A673 (cell line): ENCODE measurements at regions not wholly inside any gene's neighbourhood (a gene's known extent, or its start where the extent isn't known, plus 50 kb on each side); places are given as distances from the start of the nearest gene placed in this dataset.

Experiments used
- BruUV-seq: library from RNA; stranded (reverse); fragments of 400-500 nt; replicated peaks from 2 replicates; lab custom pipeline; 2021; lab: Mats Ljungman, UMichigan
- CTCF ChIA-PET: fragments of 300-600 bp; sonication (Branson Sonifier 250); formaldehyde crosslinking; loops from one replicate; lab custom pipeline; 2022; ENCODE audit warnings: antibody characterized with exemption; lab: Charles Lee
- POLR2A ChIA-PET: fragments of 300-600 bp; sonication (Branson Sonifier 250); formaldehyde crosslinking; loops from one replicate; lab custom pipeline; 2022; ENCODE audit warnings: antibody characterized with exemption; ENCODE audit not compliant: low non-redundant PET; lab: Charles Lee
- DNase-seq: peaks from one replicate; pipeline ENCODE4 v3.0.0-alpha.2; 2015; ENCODE audit warnings: low spot score
- H3K27ac ChIP-seq: fragments of 200-600 bp; sonication (generic); 2 replicates; pipeline ENCODE4 v1.5.1; 2016; ENCODE audit warnings: mixed run types, low read depth, mild to moderate bottlenecking, mixed read lengths, antibody characterized with exemption, low read length; ENCODE audit not compliant: poor library complexity, severe bottlenecking
- H3K27me3 ChIP-seq: fragments of 200-600 bp; sonication (generic); replicated peaks from 2 replicates; pipeline ENCODE4 v1.6.1; 2017; ENCODE audit warnings: mixed run types, low read depth, mild to moderate bottlenecking, mixed read lengths, antibody characterized with exemption, low read length; ENCODE audit not compliant: insufficient read depth, poor library complexity
- H3K36me3 ChIP-seq: fragments of 200-600 bp; sonication (generic); 2 replicates; pipeline ENCODE4 v1.6.1; 2016; ENCODE audit warnings: mixed run types, mild to moderate bottlenecking, mixed read lengths, antibody characterized with exemption, low read length; ENCODE audit not compliant: insufficient read depth, poor library complexity, severe bottlenecking
- H3K4me1 ChIP-seq: fragments of 200-600 bp; sonication (generic); 2 replicates; pipeline ENCODE4 v1.6.1; 2017; ENCODE audit warnings: mixed run types, mild to moderate bottlenecking, mixed read lengths, antibody characterized with exemption, low read length; ENCODE audit not compliant: insufficient read depth, poor library complexity, severe bottlenecking
- H3K4me3 ChIP-seq: fragments of 200-600 bp; sonication (generic); 2 replicates; pipeline ENCODE4 v1.5.1; 2016; ENCODE audit warnings: low read depth, mixed run types, mild to moderate bottlenecking, mixed read lengths, low read length; ENCODE audit not compliant: poor library complexity, severe bottlenecking
- H3K9me3 ChIP-seq: fragments of 200-600 bp; sonication (generic); 2 replicates; pipeline ENCODE4 v1.6.1; 2016; ENCODE audit warnings: mixed run types, low read depth, mild to moderate bottlenecking, mixed read lengths, antibody characterized with exemption, low read length; ENCODE audit not compliant: poor library complexity, severe bottlenecking
- CTCF ChIP-seq: fragments of 300-800, 200-600 bp; sonication (generic); conservative IDR thresholded peaks from 2 replicates; pipeline ENCODE4 v1.5.1; 2017; ENCODE audit warnings: low read depth, mild to moderate bottlenecking, antibody characterized with exemption, low read length, moderate library complexity, mixed read lengths
- EZH2 ChIP-seq: fragments of 200-600 bp; sonication (generic); IDR thresholded peaks from 2 replicates; pipeline ENCODE4 v1.6.1; 2017; ENCODE audit warnings: borderline replicate concordance, low read depth, mild to moderate bottlenecking, mixed read lengths, antibody characterized with exemption, low read length; ENCODE audit not compliant: poor library complexity, severe bottlenecking
- intact Hi-C: fragments of 100-400 bp; cut with micrococcal nuclease; formaldehyde crosslinking; loops from one replicate; pipeline ENCODE4 v1.10.0; 2022; ENCODE audit not compliant: unreplicated experiment

- H3K4me3 ChIP-seq = no peak overlapping the region
- ChIA-PET POLR2A (no interaction called here), CTCF (no interaction called here)
- H3K27me3 ChIP-seq = peaks cover 15% of the 10 kb centered on the region
- BruUV-seq = no TSS peak
- no peaks in the 10 kb centered on the region for H3K9me3 ChIP-seq
- H3K4me1 ChIP-seq = peaks cover 8% of the 10 kb centered on the region
- intact Hi-C loops = no loop called here
- H3K27ac ChIP-seq = no peak overlapping the region
- TF ChIP-seq CTCF = no peak
- no peak for TF ChIP-seq EZH2
- DNase-seq = no peak
- H3K36me3 ChIP-seq = no peaks in the 10 kb centered on the region
These were observed 95.4 kb downstream of the CAVIN4 start for GRCh38 chr9:100673249-100673648.

GRCh38 chr9:100674419-100675122 lies 96.7 kb downstream of the CAVIN4 start:
- Histone ChIP-seq H3K27ac (no peak overlapping the region), H3K4me1 (peaks cover 8% of the 10 kb centered on the region), H3K4me3 (no peak overlapping the region), H3K9me3 (no peaks in the 10 kb centered on the region), H3K27me3 (peaks cover 26% of the 10 kb centered on the region), H3K36me3 (no peaks in the 10 kb centered on the region)
- no peak for DNase-seq
- TF ChIP-seq CTCF (no peak), EZH2 (no peak)
- POLR2A ChIA-PET = no interaction called here
- BruUV-seq = no TSS peak
- CTCF ChIA-PET = interaction anchor here (1.1 kb wide), 1 partner anchor 637 kb away, joined by 3 read pairs; no protein-coding TSS in a partner anchor
- intact Hi-C loops = no loop called here

- intact Hi-C loops = no loop called here
- Histone ChIP-seq H3K4me1 (no peaks in the 10 kb centered on the region), H3K9me3 (no peaks in the 10 kb centered on the region), H3K27ac (no peak overlapping the region), H3K36me3 (no peaks in the 10 kb centered on the region), H3K27me3 (peaks cover 21% of the 10 kb centered on the region), H3K4me3 (no peak overlapping the region)
- ChIA-PET POLR2A (interaction anchor here (0.6 kb wide), 1 partner anchor 66 kb away, joined by 3 read pairs; no protein-coding TSS in a partner anchor), CTCF (no interaction called here)
- no TSS peak for BruUV-seq
- no peak for DNase-seq
- TF ChIP-seq EZH2 (no peak), CTCF (no peak)
These were observed 102.0 kb downstream of the CAVIN4 start for GRCh38 chr9:100679834-100680233.
